ENCODE measurements at regions not wholly inside any gene's neighbourhood (a gene's known extent, or its start where the extent isn't known, plus 50 kb on each side); places are given as distances from the start of the nearest gene placed in this dataset.

DNA sequence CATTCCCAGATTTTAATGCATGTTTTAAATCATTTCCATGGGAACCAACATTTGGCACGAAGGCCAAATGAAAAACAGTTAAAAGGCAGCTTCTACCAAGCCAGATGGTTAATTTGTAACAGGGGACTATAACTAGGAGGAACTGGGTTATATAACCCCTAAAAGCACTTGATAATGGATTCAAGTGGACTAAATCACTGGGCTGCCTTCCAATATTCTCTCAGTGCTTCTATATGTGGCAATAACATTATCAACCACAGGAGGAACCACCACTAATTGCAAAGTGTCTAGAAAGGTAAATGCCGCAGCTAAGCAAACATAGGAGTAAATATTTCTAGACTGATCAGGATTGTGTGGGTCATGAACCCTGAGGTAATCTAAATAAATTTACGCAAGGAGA lies 391.5 kb downstream of the UBE2NL start:
- TF ChIP-seq, protein P1, sequence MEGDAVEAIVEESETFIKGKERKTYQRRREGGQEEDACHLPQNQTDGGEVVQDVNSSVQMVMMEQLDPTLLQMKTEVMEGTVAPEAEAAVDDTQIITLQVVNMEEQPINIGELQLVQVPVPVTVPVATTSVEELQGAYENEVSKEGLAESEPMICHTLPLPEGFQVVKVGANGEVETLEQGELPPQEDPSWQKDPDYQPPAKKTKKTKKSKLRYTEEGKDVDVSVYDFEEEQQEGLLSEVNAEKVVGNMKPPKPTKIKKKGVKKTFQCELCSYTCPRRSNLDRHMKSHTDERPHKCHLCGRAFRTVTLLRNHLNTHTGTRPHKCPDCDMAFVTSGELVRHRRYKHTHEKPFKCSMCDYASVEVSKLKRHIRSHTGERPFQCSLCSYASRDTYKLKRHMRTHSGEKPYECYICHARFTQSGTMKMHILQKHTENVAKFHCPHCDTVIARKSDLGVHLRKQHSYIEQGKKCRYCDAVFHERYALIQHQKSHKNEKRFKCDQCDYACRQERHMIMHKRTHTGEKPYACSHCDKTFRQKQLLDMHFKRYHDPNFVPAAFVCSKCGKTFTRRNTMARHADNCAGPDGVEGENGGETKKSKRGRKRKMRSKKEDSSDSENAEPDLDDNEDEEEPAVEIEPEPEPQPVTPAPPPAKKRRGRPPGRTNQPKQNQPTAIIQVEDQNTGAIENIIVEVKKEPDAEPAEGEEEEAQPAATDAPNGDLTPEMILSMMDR (conservative IDR thresholded peaks at IDR 0.05): no peak
- no peak overlapping the region for H3K4me3 Mint-ChIP-seq
- H3K9me3 Mint-ChIP-seq: peaks cover 21% of the 10 kb centered on the region
- H3K4me1 Mint-ChIP-seq: no peaks in the 10 kb centered on the region
- H3K27me3 Mint-ChIP-seq (ENCODE audit: low read depth): no peaks in the 10 kb centered on the region
- H3K36me3 Mint-ChIP-seq (ENCODE audit: low read depth): no peaks in the 10 kb centered on the region
- H3K27ac Mint-ChIP-seq (ENCODE audit: unreplicated experiment): no peak overlapping the region
- no peak for DNase-seq (ENCODE audit: low read depth, low spot score)

DNA sequence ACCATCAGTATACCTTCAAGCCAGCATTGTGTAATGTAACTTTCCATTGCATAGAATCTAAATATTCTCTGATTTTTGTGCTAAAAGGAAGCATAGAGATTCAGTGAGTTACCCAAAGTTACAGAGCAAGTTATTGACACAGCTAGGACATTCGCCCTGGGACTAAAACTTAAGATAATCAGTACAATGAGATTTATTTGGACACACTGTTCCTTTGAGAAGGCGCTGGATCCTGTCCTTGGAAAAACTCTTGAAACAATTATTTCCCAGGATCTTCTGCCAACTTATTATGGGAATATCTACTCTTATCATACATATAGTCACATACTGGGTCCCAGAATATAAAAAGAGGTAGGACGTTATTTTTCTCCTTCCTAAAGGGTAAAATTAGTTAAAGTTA lies 392.0 kb downstream of the UBE2NL start:
- Mint-ChIP-seq H3K27ac (ENCODE audit: unreplicated experiment) (no peak overlapping the region), H3K9me3 (peaks cover 19% of the 10 kb centered on the region), H3K4me1 (no peaks in the 10 kb centered on the region), H3K4me3 (no peak overlapping the region), H3K36me3 (ENCODE audit: low read depth) (no peaks in the 10 kb centered on the region), H3K27me3 (ENCODE audit: low read depth) (no peaks in the 10 kb centered on the region)
- TF ChIP-seq, protein P1 (conservative IDR thresholded peaks at IDR 0.05): no peak
- no peak for DNase-seq (ENCODE audit: low read depth, low spot score)

DNA sequence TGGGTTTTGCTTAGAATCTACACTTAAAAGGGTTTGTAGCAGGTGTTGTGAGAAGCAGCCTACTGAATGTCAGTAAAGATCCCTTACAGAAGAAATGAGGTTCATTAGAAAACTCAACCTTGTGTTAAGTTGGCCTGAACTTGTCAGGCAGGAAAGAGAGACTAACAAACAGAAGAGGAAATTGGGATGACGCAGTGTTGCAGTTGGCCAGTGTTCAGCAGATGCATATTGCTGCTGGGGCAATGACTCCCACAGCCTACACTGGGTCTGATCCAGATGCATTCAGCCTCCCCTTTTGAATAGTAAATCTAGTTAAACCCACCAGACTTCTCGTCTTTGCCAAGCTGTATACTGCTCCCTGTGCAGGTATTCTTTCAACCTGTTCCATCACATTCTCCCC lies 409.4 kb downstream of the UBE2NL start:
- H3K4me3 Mint-ChIP-seq: no peak overlapping the region
- DNase-seq (ENCODE audit: low read depth, low spot score): no peak
- no peaks in the 10 kb centered on the region for H3K27me3 Mint-ChIP-seq (ENCODE audit: low read depth)
- TF ChIP-seq, protein P1 (conservative IDR thresholded peaks at IDR 0.05): no peak
- H3K4me1 Mint-ChIP-seq: no peaks in the 10 kb centered on the region
- H3K9me3 Mint-ChIP-seq: peaks cover 29% of the 10 kb centered on the region
- H3K27ac Mint-ChIP-seq (ENCODE audit: unreplicated experiment): no peak overlapping the region
- H3K36me3 Mint-ChIP-seq (ENCODE audit: low read depth): peaks cover 1% of the 10 kb centered on the region

DNA sequence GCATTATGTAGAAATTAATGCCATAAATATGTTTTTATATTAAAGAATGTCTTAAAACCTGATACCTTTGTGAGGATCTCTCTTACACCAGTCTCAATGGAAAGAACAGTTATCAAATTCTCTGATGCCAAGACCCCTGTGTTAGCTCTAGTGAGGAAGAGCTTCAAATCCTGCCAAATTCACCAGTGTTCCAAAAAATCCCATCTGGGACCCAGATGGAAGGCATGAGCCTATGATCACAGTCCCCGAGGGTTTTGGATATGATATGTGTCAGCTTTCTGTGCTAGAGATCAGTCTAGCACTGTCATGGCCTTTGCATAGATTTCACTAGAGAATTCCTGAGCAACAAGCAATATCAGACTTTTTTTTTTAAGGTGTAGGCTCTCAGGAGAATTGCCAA lies 412.1 kb downstream of the UBE2NL start:
- TF ChIP-seq, protein P1 (conservative IDR thresholded peaks at IDR 0.05): no peak
- Mint-ChIP-seq H3K27ac (ENCODE audit: unreplicated experiment) (no peak overlapping the region), H3K4me3 (no peak overlapping the region), H3K36me3 (ENCODE audit: low read depth) (no peaks in the 10 kb centered on the region), H3K27me3 (ENCODE audit: low read depth) (no peaks in the 10 kb centered on the region), H3K4me1 (no peaks in the 10 kb centered on the region), H3K9me3 (peaks cover 15% of the 10 kb centered on the region)
- no peak for DNase-seq (ENCODE audit: low read depth, low spot score)

DNA sequence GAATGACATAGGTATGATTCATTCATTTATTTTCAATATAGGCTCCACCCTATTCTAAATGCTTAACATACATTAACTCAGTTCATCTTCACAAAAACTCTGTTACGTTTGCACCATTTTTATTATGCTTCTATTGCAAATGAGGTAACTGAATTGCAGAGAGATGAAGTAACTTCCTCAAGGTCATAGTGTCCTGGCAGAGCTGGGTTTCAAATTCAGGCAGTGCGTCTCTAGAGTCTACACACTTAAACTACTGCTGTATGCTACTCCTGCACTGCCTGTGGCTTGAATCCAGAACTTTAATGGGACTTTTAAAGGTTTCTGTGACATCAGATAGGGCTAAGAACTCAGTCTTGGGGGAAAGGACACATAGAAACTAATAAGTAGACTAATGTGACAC lies 413.4 kb downstream of the UBE2NL start:
- Mint-ChIP-seq H3K4me3 (no peak overlapping the region), H3K4me1 (no peaks in the 10 kb centered on the region), H3K9me3 (peaks cover 18% of the 10 kb centered on the region), H3K27ac (ENCODE audit: unreplicated experiment) (no peak overlapping the region), H3K27me3 (ENCODE audit: low read depth) (no peaks in the 10 kb centered on the region), H3K36me3 (ENCODE audit: low read depth) (no peaks in the 10 kb centered on the region)
- TF ChIP-seq, protein P1 (conservative IDR thresholded peaks at IDR 0.05): no peak
- DNase-seq (ENCODE audit: low read depth, low spot score): no peak

DNA sequence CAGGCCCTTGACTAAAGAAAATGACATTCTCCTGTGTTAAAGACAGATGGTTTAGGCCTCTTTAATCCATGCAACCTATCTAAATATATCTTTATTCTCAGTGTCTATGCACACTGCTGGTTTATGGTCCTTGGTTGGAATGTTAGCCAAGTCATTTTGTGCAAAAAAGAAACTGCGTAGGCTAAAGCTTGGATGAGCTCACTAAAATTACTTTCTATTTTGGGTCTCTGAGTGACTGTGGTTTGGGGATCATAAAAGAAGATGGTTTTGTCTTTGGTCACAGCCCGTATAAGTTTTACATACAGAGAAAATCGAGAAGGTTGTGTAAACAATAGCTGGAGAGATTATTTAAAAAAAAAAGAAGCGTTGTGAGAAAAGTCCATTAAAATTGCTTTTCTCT lies 443.6 kb downstream of the UBE2NL start:
- no peak for DNase-seq (ENCODE audit: low read depth, low spot score)
- Mint-ChIP-seq H3K27me3 (ENCODE audit: low read depth) (no peaks in the 10 kb centered on the region), H3K9me3 (no peaks in the 10 kb centered on the region), H3K4me3 (no peak overlapping the region), H3K36me3 (ENCODE audit: low read depth) (no peaks in the 10 kb centered on the region), H3K4me1 (no peaks in the 10 kb centered on the region), H3K27ac (ENCODE audit: unreplicated experiment) (no peak overlapping the region)
- TF ChIP-seq, protein P1 (conservative IDR thresholded peaks at IDR 0.05): no peak

All from neural crest cell (in vitro differentiated cells).